Stimulated activated CD8-positive, alpha-beta memory T cell treated with anti-CD3 and anti-CD28 coated beads, Interleukin-2, amount 100 ng/mL, for 48 hours (primary cell): ENCODE measurements at regions not wholly inside any gene's neighbourhood (a gene's known extent, or its start where the extent isn't known, plus 50 kb on each side); places are given as distances from the start of the nearest gene placed in this dataset.
A peak's percentile ranks its signal among the peaks of the same experiment; 100 is the strongest.

Source experiments
- DNase-seq, 2 donors: peaks; one replicate each; pipeline ENCODE4 v3.0.0-alpha.2; 2020; ENCODE audit warnings: low read depth in 2 of 2

- no peak for DNase-seq
Observed at GRCh38 chr3:24641628-24642027, 147.0 kb upstream of the THRB start.

GRCh38 chr3:24645047-24645446 lies 150.4 kb upstream of the THRB start:
- no peak for DNase-seq

GRCh38 chr3:24646790-24647189 lies 152.1 kb upstream of the THRB start:
- no peak for DNase-seq

GRCh38 chr3:24648063-24648462 lies 153.4 kb upstream of the THRB start:
- DNase-seq = no peak

GRCh38 chr3:24650839-24651238 lies 156.2 kb upstream of the THRB start:
- DNase-seq = no peak

- no peak for DNase-seq
Observed at GRCh38 chr3:24657870-24658510, 163.3 kb upstream of the THRB start.

GRCh38 chr3:24661175-24661584 lies 166.5 kb upstream of the THRB start:
- no peak for DNase-seq

- DNase-seq = no peak
Observed at GRCh38 chr3:24662449-24663345, 168.0 kb upstream of the THRB start.

GRCh38 chr3:24663406-24663805 lies 168.8 kb upstream of the THRB start:
- no peak for DNase-seq

- DNase-seq = no peak
Observed at GRCh38 chr3:24668039-24668438, 173.4 kb upstream of the THRB start.

GRCh38 chr3:24670871-24671270 lies 176.2 kb upstream of the THRB start:
- no peak for DNase-seq

- no peak for DNase-seq
Observed at GRCh38 chr3:24673596-24673995, 178.9 kb upstream of the THRB start.

- no peak for DNase-seq
Observed at GRCh38 chr3:24674261-24674660, 179.6 kb upstream of the THRB start.

- no peak for DNase-seq
Observed at GRCh38 chr3:24678021-24678420, 183.4 kb upstream of the THRB start.

- no peak for DNase-seq
Observed at GRCh38 chr3:24678421-24678865, 183.8 kb upstream of the THRB start.

- DNase-seq = no peak
Observed at GRCh38 chr3:24679429-24679828, 184.8 kb upstream of the THRB start.

GRCh38 chr3:24680214-24680967 lies 185.7 kb upstream of the THRB start:
- DNase-seq = peak; percentile 45 to 56

- no peak for DNase-seq
Observed at GRCh38 chr3:24682141-24682547, 187.5 kb upstream of the THRB start.

GRCh38 chr3:24683090-24683489 lies 188.4 kb upstream of the THRB start:
- no peak for DNase-seq

GRCh38 chr3:24683633-24684384 lies 189.2 kb upstream of the THRB start:
- DNase-seq = no peak

GRCh38 chr3:24684506-24685023 lies 189.9 kb upstream of the THRB start:
- no peak for DNase-seq
